Neuronal stem cell (in vitro differentiated cells): ENCODE measurements at regions not wholly inside any gene's neighbourhood (a gene's known extent, or its start where the extent isn't known, plus 50 kb on each side); places are given as distances from the start of the nearest gene placed in this dataset.

Experiments used
- DNase-seq: peaks from one replicate; pipeline ENCODE4 v3.0.0-alpha.2; 2013; ENCODE audit warnings: low spot score
- H2AFZ ChIP-seq: one replicate; pipeline ENCODE4 v1.6.1; 2013; ENCODE audit warnings: mild to moderate bottlenecking, low read length, inconsistent platforms
- H2AK5ac ChIP-seq: 2 replicates; pipeline ENCODE4 v1.6.1; 2013; ENCODE audit warnings: low read depth, mild to moderate bottlenecking, inconsistent platforms, low read length, moderate library complexity, mixed read lengths
- H2BK120ac ChIP-seq: 2 replicates; pipeline ENCODE4 v1.6.1; 2013; ENCODE audit warnings: low read depth, mild to moderate bottlenecking, inconsistent platforms, low read length, moderate library complexity, mixed read lengths
- H2BK12ac ChIP-seq: one replicate; pipeline ENCODE4 v1.6.1; 2013; ENCODE audit warnings: low read length, inconsistent platforms
- H2BK15ac ChIP-seq: 2 replicates; pipeline ENCODE4 v1.6.1; 2013; ENCODE audit warnings: mild to moderate bottlenecking, low read length, inconsistent platforms, mixed read lengths
- H2BK5ac ChIP-seq: one replicate; pipeline ENCODE4 v1.6.1; 2013; ENCODE audit warnings: inconsistent platforms, mild to moderate bottlenecking, low read length, moderate library complexity
- H3K14ac ChIP-seq: one replicate; pipeline ENCODE4 v1.6.1; 2013; ENCODE audit warnings: low read length, inconsistent platforms
- H3K18ac ChIP-seq: 2 replicates; pipeline ENCODE4 v1.6.1; 2013; ENCODE audit warnings: low read length, inconsistent platforms
- H3K23ac ChIP-seq: 2 replicates; pipeline ENCODE4 v1.6.1; 2013; ENCODE audit warnings: low read depth, mild to moderate bottlenecking, mixed read lengths, low read length, inconsistent platforms; ENCODE audit not compliant: poor library complexity
- H3K27ac ChIP-seq: replicated peaks from 3 replicates; pipeline ENCODE4 v1.5.1; 2013; ENCODE audit warnings: low read length, inconsistent platforms
- H3K27me3 ChIP-seq, 3 experiments: 2 replicates each; pipeline ENCODE4 v1.6.1; 2013; ENCODE audit warnings: low read length in 3 of 3, mild to moderate bottlenecking in 2 of 3, inconsistent platforms in 1 of 3, low read depth in 1 of 3, mixed read lengths in 1 of 3, moderate library complexity in 1 of 3; ENCODE audit not compliant: control insufficient read depth in 3 of 3, insufficient read depth in 3 of 3
- H3K36me3 ChIP-seq, 2 donors: replicated peaks in 1 of 2; 2 replicates each; pipeline ENCODE4 v1.6.1; 2013; ENCODE audit warnings: low read length in 2 of 2; ENCODE audit not compliant: control insufficient read depth in 2 of 2, insufficient read depth in 2 of 2
- H3K4ac ChIP-seq: 2 replicates; pipeline ENCODE4 v1.6.1; 2013; ENCODE audit warnings: inconsistent platforms, mild to moderate bottlenecking, low read length, moderate library complexity
- H3K4me1 ChIP-seq, 2 donors: 1 replicate in 1 of 2; 2 replicates in 1 of 2; pipeline ENCODE4 v1.6.1; 2013; ENCODE audit warnings: low read length in 2 of 2, low read depth in 1 of 2; ENCODE audit not compliant: control insufficient read depth in 2 of 2, insufficient read depth in 1 of 2
- H3K4me2 ChIP-seq: one replicate; pipeline ENCODE4 v1.6.1; 2013; ENCODE audit warnings: mild to moderate bottlenecking, low read length, inconsistent platforms; ENCODE audit not compliant: insufficient read depth, poor library complexity, severe bottlenecking
- H3K4me3 ChIP-seq, 2 donors: 2 replicates each; pipeline ENCODE4 v1.5.1; 2013; ENCODE audit warnings: low read length in 2 of 2, mild to moderate bottlenecking in 2 of 2, inconsistent platforms in 1 of 2, moderate library complexity in 1 of 2
- H3K79me1 ChIP-seq: one replicate; pipeline ENCODE4 v1.6.1; 2013; ENCODE audit warnings: low read depth, mild to moderate bottlenecking, inconsistent platforms, low read length, moderate library complexity
- H3K9ac ChIP-seq: one replicate; pipeline ENCODE4 v1.6.1; 2013; ENCODE audit warnings: mild to moderate bottlenecking, low read depth, low read length, inconsistent platforms; ENCODE audit not compliant: poor library complexity
- H3K9me3 ChIP-seq, 2 donors: replicated peaks in 1 of 2; 2 replicates each; pipeline versions ENCODE3 to v1.6.1; 2013; ENCODE audit warnings: low read length in 2 of 2, mild to moderate bottlenecking in 2 of 2, inconsistent platforms in 1 of 2, low read depth in 1 of 2, mixed read lengths in 1 of 2, moderate library complexity in 1 of 2; ENCODE audit not compliant: control insufficient read depth in 2 of 2, insufficient read depth in 1 of 2
- H4K8ac ChIP-seq: one replicate; pipeline ENCODE4 v1.6.1; 2013; ENCODE audit warnings: low read depth, mild to moderate bottlenecking, inconsistent platforms, low read length, moderate library complexity
- H4K91ac ChIP-seq: one replicate; pipeline ENCODE4 v1.6.1; 2013; ENCODE audit warnings: low read length, low read depth, mild to moderate bottlenecking, inconsistent platforms; ENCODE audit not compliant: poor library complexity
- WGBS, 2 donors: extraction: QIAGEN DNeasy Blood & Tissue Kit; methylation state at CpG; one replicate each; pipeline ENCODE4 v1.1.7; 2013; ENCODE audit warnings: missing lambda C conversion rate in 2 of 2, mixed read lengths in 1 of 2; ENCODE audit not compliant: insufficient read length in 2 of 2, insufficient replicate concordance in 1 of 2; ENCODE audit errors: extremely low coverage in 2 of 2; 5-methylcytosine and 5-hydroxymethylcytosine counted together

GRCh38 chr7:10860516-10860915 is 113.2 kb upstream of the PHF14 start:
- no peak overlapping the region for H3K4me2 ChIP-seq
- no peak overlapping the region for H2AFZ ChIP-seq
- no peak overlapping the region for H3K18ac ChIP-seq
- no CpG with 5 or more reads among the region's 2 CpGs for WGBS, 2 donors
- no peak overlapping the region for H3K27ac ChIP-seq
- H4K8ac ChIP-seq: no peak overlapping the region
- H2BK5ac ChIP-seq: no peak overlapping the region
- no peaks in the 10 kb centered on the region for H3K27me3 ChIP-seq
- no peaks in the 10 kb centered on the region for H3K4me1 ChIP-seq
- H3K23ac ChIP-seq: no peak overlapping the region
- no peak overlapping the region for H3K4me3 ChIP-seq
- H4K91ac ChIP-seq: no peak overlapping the region
- no peak overlapping the region for H3K4ac ChIP-seq
- H3K79me1 ChIP-seq: no peaks in the 10 kb centered on the region
- no peak overlapping the region for H3K9ac ChIP-seq
- H2AK5ac ChIP-seq: no peak overlapping the region
- H2BK15ac ChIP-seq: no peak overlapping the region
- H3K36me3 ChIP-seq: no peaks in the 10 kb centered on the region
- no peak overlapping the region for H2BK12ac ChIP-seq
- H2BK120ac ChIP-seq: no peak overlapping the region
- no peak for DNase-seq
- no peaks in the 10 kb centered on the region for H3K9me3 ChIP-seq
- no peak overlapping the region for H3K14ac ChIP-seq

- Histone ChIP-seq H3K4me1 (no peaks in the 10 kb centered on the region), H2BK5ac (no peak overlapping the region), H2BK12ac (no peak overlapping the region), H2AFZ (no peak overlapping the region), H3K9me3 (no peaks in the 10 kb centered on the region), H3K79me1 (no peaks in the 10 kb centered on the region), H3K4me3 (no peak overlapping the region), H3K14ac (no peak overlapping the region), H3K27me3 (no peaks in the 10 kb centered on the region), H3K27ac (no peak overlapping the region), H2BK15ac (no peak overlapping the region), H3K4ac (no peak overlapping the region), H3K4me2 (no peak overlapping the region), H3K18ac (no peak overlapping the region), H4K8ac (no peak overlapping the region), H2AK5ac (no peak overlapping the region), H2BK120ac (no peak overlapping the region), H4K91ac (no peak overlapping the region), H3K9ac (no peak overlapping the region), H3K36me3 (no peaks in the 10 kb centered on the region), H3K23ac (no peak overlapping the region)
- WGBS, 2 donors: no CpG with 5 or more reads among the region's 7 CpGs
- DNase-seq: no peak
Observed at GRCh38 chr7:10863476-10863875, 110.2 kb upstream of the PHF14 start.

- no peak overlapping the region for H3K4me3 ChIP-seq
- no peaks in the 10 kb centered on the region for H3K36me3 ChIP-seq
- no peak overlapping the region for H3K14ac ChIP-seq
- no peak for DNase-seq
- H2BK120ac ChIP-seq: no peak overlapping the region
- WGBS, 2 donors: no CpG with 5 or more reads among the region's 1 CpG
- H4K91ac ChIP-seq: no peak overlapping the region
- no peak overlapping the region for H3K9ac ChIP-seq
- no peaks in the 10 kb centered on the region for H3K27me3 ChIP-seq
- no peak overlapping the region for H4K8ac ChIP-seq
- no peak overlapping the region for H2BK5ac ChIP-seq
- H3K9me3 ChIP-seq: no peaks in the 10 kb centered on the region
- no peak overlapping the region for H3K4ac ChIP-seq
- no peaks in the 10 kb centered on the region for H3K79me1 ChIP-seq
- no peaks in the 10 kb centered on the region for H3K4me1 ChIP-seq
- no peak overlapping the region for H2BK12ac ChIP-seq
- no peak overlapping the region for H3K4me2 ChIP-seq
- H3K18ac ChIP-seq: no peak overlapping the region
- no peak overlapping the region for H3K23ac ChIP-seq
- no peak overlapping the region for H2AK5ac ChIP-seq
- no peak overlapping the region for H2BK15ac ChIP-seq
- no peak overlapping the region for H3K27ac ChIP-seq
- no peak overlapping the region for H2AFZ ChIP-seq
Observed at GRCh38 chr7:10874666-10875065, 99.0 kb upstream of the PHF14 start.

- no peak overlapping the region for H4K91ac ChIP-seq
- no peaks in the 10 kb centered on the region for H3K36me3 ChIP-seq
- no peak overlapping the region for H2AK5ac ChIP-seq
- H4K8ac ChIP-seq: no peak overlapping the region
- no peaks in the 10 kb centered on the region for H3K4me1 ChIP-seq
- no peak overlapping the region for H2BK15ac ChIP-seq
- H2AFZ ChIP-seq: no peak overlapping the region
- H2BK12ac ChIP-seq: no peak overlapping the region
- no peak overlapping the region for H3K27ac ChIP-seq
- no peak overlapping the region for H3K23ac ChIP-seq
- no peak overlapping the region for H2BK5ac ChIP-seq
- no peak overlapping the region for H3K4me3 ChIP-seq
- H3K27me3 ChIP-seq: no peaks in the 10 kb centered on the region
- H3K9me3 ChIP-seq: no peaks in the 10 kb centered on the region
- H3K4ac ChIP-seq: no peak overlapping the region
- H3K9ac ChIP-seq: no peak overlapping the region
- no peak overlapping the region for H3K4me2 ChIP-seq
- no peak overlapping the region for H3K14ac ChIP-seq
- H3K79me1 ChIP-seq: no peaks in the 10 kb centered on the region
- H3K18ac ChIP-seq: no peak overlapping the region
- no peak overlapping the region for H2BK120ac ChIP-seq
- WGBS, 2 donors: no CpG with 5 or more reads among the region's 2 CpGs
- no peak for DNase-seq
Observed at GRCh38 chr7:10875080-10875479, 98.6 kb upstream of the PHF14 start.
